Cardiac fibroblast (primary cell): ENCODE measurements at regions not wholly inside any gene's neighbourhood (a gene's known extent, or its start where the extent isn't known, plus 50 kb on each side); places are given as distances from the start of the nearest gene placed in this dataset.

Source experiments
- DNase-seq, 2 donors: peaks; one replicate each; pipeline versions ENCODE4 v3.0.0 to v3.0.0-alpha.2; 2010; ENCODE audit warnings: low read depth in 2 of 2
- H3K4me3 ChIP-seq, 2 donors: replicated peaks in 1 of 2; 1 replicate in 1 of 2; 2 replicates in 1 of 2; pipeline ENCODE4 v1.5.1; 2011; ENCODE audit warnings: low read depth in 2 of 2, low read length in 2 of 2, mild to moderate bottlenecking in 2 of 2, moderate library complexity in 1 of 2
- CTCF ChIP-seq: IDR thresholded peaks from one replicate; pipeline ENCODE4 v1.5.1; 2011; ENCODE audit warnings: low read depth, mild to moderate bottlenecking, low read length, inconsistent platforms

- TF ChIP-seq CTCF: no peak
- no peak for DNase-seq
- no peak overlapping the region for H3K4me3 ChIP-seq
Observed at GRCh38 chr7:117944886-117945285, 71.6 kb upstream of the CTTNBP2 start.

- TF ChIP-seq CTCF: no peak
- no peak overlapping the region for H3K4me3 ChIP-seq
- no peak for DNase-seq
Observed at GRCh38 chr7:117946151-117946633, 73.0 kb upstream of the CTTNBP2 start.

GRCh38 chr7:117949232-117949631 is 76.0 kb upstream of the CTTNBP2 start:
- no peak for TF ChIP-seq CTCF
- H3K4me3 ChIP-seq: no peak overlapping the region
- DNase-seq: no peak

- H3K4me3 ChIP-seq: no peak overlapping the region
- DNase-seq: no peak
- no peak for TF ChIP-seq CTCF
Observed at GRCh38 chr7:117950601-117951260, 77.5 kb upstream of the CTTNBP2 start.

- H3K4me3 ChIP-seq: no peak overlapping the region
- TF ChIP-seq CTCF: no peak
- no peak for DNase-seq
Observed at GRCh38 chr7:117951285-117951684, 78.0 kb upstream of the CTTNBP2 start.

GRCh38 chr7:117951691-117952280 is 78.5 kb upstream of the CTTNBP2 start:
- TF ChIP-seq CTCF: no peak
- no peak overlapping the region for H3K4me3 ChIP-seq
- no peak for DNase-seq
